ENCODE measurements at regions not wholly inside any gene's neighbourhood (a gene's known extent, or its start where the extent isn't known, plus 50 kb on each side); places are given as distances from the start of the nearest gene placed in this dataset.

GRCh38 chr5:6195711-6196358 is 182.5 kb downstream of the MED10 start:
- DNase-seq (ENCODE audit: low read depth, low spot score): no peak

GRCh38 chr5:6194906-6195612 is 183.3 kb downstream of the MED10 start:
- DNase-seq (ENCODE audit: low read depth, low spot score): no peak

GRCh38 chr5:6194261-6194875 is 184.0 kb downstream of the MED10 start:
- no peak for DNase-seq (ENCODE audit: low read depth, low spot score)

DNA sequence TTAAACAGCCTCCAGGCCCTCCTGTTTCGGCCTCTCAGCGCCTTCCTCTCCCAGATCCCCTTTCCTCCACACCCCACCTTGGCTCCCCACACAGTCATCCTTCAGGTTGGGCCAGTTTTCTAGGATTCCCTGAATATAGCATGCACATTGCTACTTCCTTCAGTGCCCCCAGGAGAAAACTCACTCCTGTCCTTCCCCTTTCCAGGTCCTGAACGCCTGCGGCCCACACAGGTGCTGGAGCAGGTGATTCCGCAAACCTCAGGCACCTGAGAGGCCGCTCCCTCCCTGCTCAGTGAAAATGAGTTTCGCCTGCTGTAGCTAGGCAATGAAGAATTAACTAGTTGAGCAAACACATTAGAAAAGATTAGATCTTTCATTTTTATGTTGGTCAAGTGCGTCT is 185.0 kb downstream of the MED10 start:
- peak; percentile 20 for DNase-seq (ENCODE audit: low read depth, low spot score)

GRCh38 chr5:6190838-6191237 is 187.5 kb downstream of the MED10 start:
- no peak for DNase-seq (ENCODE audit: low read depth, low spot score)

DNA sequence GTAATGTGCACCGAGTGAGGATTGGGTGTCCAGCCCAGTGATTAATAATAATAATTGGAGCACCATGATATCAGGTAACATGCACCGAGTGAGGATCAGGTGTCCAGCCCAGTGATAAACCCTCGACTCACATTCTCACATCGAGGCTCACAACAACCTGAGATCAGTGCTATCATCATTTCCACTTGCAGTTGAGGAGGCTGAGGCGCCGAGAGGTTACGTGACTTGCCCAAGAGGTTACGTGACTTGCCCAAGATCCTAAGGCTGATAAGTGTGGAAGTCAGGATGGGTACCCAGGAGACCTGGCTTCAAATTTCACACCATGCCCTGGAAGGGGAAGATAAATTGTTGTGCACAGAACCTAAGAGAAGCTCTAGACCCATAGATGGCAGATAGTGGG is 189.4 kb downstream of the MED10 start:
- no peak for DNase-seq (ENCODE audit: low read depth, low spot score)

DNA sequence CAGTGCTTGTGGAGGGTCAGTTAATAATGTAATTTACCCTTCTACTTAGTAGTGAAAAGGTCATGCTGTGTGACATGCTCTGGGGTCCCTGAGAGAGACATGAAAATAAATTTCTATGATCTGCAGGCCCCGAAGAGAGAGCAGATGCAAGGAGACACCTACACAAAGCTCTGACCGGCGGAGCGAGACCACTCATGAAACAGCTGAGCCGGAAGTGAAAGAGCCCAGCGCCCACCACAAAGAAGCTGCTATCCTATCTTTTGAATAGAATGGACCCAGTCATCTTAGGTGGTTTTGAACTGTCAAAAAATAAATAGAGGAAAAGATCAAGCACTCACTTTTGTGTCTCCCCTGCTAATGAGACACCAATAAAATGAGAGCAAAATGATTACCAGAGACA is 190.0 kb downstream of the MED10 start:
- no peak for DNase-seq (ENCODE audit: low read depth, low spot score)

DNA sequence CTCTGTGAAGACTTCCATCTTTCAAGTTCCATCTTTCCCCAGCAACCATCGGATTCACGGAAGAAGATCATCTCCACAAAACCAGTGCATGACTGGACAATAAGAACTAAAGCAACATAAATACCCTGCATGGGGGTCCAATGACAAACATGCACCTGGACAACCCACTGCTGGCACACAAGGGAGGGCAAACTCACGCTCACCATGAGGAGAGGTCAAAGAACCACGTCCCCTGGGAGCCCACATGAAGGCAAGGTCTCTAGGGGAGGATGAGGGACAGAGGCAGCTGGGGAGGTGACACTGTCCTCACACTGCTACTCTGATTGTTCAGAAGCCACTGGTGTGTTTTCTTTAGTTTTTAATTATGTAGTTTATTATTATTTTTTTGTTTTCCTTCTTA is 190.8 kb downstream of the MED10 start:
- no peak for DNase-seq (ENCODE audit: low read depth, low spot score)

GRCh38 chr5:6185574-6185973 is 192.8 kb downstream of the MED10 start:
- no peak for DNase-seq (ENCODE audit: low read depth, low spot score)

GRCh38 chr5:6184481-6184880 is 193.9 kb downstream of the MED10 start:
- no peak for DNase-seq (ENCODE audit: low read depth, low spot score)

- no peak for DNase-seq (ENCODE audit: low read depth, low spot score)
Measured at GRCh38 chr5:6183391-6184390, 194.7 kb downstream of the MED10 start.

- DNase-seq (ENCODE audit: low read depth, low spot score): no peak
Measured at GRCh38 chr5:6182271-6182815, 196.0 kb downstream of the MED10 start.

DNA sequence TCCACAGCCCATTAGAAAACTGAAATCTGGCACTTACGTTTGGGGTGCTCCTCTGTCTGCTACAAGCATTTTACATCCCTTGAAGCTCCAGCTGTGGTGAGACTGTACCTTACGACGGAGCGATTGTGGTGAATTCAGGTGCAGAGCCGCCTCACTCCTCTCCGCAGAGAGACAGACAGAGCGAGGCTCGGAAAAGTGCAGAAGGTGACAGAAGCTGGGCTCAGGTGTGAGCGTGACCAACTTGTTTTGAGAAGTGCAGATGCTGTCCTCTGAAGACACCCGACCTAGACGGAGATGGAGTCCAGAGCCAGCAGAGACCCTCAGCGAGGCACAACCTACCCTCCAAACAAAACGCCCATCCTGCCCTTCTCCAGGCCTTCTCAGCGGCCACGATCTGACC is 196.5 kb downstream of the MED10 start:
- no peak for DNase-seq (ENCODE audit: low read depth, low spot score)

GRCh38 chr5:6181147-6181729 is 197.1 kb downstream of the MED10 start:
- DNase-seq (ENCODE audit: low read depth, low spot score): peak; percentile 72

DNA sequence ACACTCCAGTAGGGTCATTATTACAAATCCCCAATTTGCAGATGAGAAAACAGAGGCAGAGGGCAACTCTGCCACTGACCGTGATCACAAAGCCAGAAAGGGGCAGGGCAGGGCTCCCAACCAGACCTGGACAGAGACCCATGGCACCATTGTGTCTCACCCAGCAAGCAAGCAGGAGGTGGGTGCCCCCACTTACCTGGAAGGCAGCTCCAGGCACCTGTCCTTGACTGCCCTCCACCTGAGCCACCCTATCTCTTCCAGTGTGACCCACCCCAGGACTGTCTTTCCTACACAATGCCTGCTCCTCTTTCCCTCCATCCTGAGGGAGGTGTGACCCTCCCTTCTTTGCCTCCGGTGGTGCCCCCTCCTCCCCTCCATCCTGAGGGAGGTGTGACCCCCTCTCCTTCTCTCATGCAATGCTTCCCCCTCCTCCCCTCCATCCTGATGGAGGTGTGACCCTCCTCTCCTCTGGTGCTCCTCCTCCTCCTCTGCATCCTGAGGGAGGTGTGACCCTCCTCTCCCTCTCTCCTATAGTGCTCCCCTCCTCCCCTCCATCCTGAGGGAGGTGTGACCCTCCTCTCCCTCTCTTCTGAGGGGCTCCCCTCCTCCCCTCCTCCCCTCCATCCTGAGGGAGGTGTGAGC is 198.0 kb downstream of the MED10 start:
- DNase-seq (ENCODE audit: low read depth, low spot score): no peak

GRCh38 chr5:6178846-6179532 is 199.4 kb downstream of the MED10 start:
- no peak for DNase-seq (ENCODE audit: low read depth, low spot score)

GRCh38 chr5:6177926-6178325 is 200.4 kb downstream of the MED10 start:
- no peak for DNase-seq (ENCODE audit: low read depth, low spot score)

GRCh38 chr5:6176102-6176693 is 202.1 kb downstream of the MED10 start:
- DNase-seq (ENCODE audit: low read depth, low spot score): no peak

DNA sequence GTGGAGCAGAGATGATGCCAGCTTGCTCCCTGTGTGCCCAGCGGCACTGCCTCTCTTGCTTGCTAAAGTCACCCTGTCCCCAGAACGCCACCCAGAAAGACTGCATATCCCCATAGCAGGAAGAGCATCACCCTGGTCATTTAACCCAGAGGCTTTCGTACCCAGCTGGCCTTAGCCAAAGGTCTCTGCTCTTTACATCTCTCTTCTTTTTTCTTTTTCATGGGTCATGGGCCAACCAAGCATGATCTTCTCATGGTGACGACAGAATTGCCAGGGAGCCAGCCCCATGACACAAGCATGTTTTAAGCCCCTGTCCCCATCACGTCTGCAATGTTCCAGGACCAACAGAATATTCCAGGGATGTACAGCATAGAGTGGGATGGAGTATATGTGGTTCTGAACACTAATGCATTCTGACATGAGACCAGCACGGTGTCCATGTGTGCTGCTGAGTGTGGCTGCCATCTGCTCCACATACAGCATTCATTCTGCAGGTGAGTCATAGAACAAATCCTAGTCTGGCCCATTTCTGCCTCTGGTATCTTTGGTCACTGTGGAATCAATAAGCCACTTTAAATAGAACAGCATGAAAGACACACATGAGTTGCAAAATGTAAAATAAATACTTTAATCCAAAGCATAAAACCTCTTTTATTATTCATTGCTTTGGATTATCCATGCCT is 203.0 kb downstream of the MED10 start:
- DNase-seq (ENCODE audit: low read depth, low spot score): no peak

All from ELF-1 (cell line).